Panc1 (cell line): ENCODE measurements at regions not wholly inside any gene's neighbourhood (a gene's known extent, or its start where the extent isn't known, plus 50 kb on each side); places are given as distances from the start of the nearest gene placed in this dataset.

ENCODE experiments used
- ATAC-seq: fragments of 200-7000 bp; cut with Tn5 transposase; 2 replicates; pipeline ENCODE4 v1.9.1; 2020; ENCODE audit warnings: mild to moderate bottlenecking, moderate library complexity
- BruUV-seq: library from RNA; stranded (reverse); fragments of 400-500 nt; replicated peaks from 2 replicates; lab custom pipeline; 2021; lab: Mats Ljungman, UMichigan
- CTCF ChIA-PET: fragments of 300-600 bp; sonication (Branson Sonifier 250); formaldehyde crosslinking; loops from one replicate; lab custom pipeline; 2022; ENCODE audit warnings: antibody characterized with exemption; lab: Charles Lee
- POLR2A ChIA-PET: fragments of 300-600 bp; sonication (Branson Sonifier 250); formaldehyde crosslinking; loops from one replicate; lab custom pipeline; 2022; ENCODE audit warnings: antibody characterized with exemption; lab: Charles Lee
- DNase-seq: peaks from one replicate; pipeline ENCODE4 v3.0.0-alpha.2; 2010; ENCODE audit warnings: low read depth, low spot score
- H3K27ac ChIP-seq: 2 replicates; pipeline ENCODE4 v1.5.1; 2011; ENCODE audit warnings: mild to moderate bottlenecking, low read length, inconsistent platforms
- H3K27me3 ChIP-seq: fragments of 200-500 bp; sonication (Bioruptor generic); 2 replicates; pipeline ENCODE4 v1.6.0; 2014; ENCODE audit warnings: low read length, inconsistent platforms; ENCODE audit not compliant: control insufficient read depth, insufficient read depth
- H3K36me3 ChIP-seq: fragments of 200-500 bp; sonication (Bioruptor generic); 2 replicates; pipeline ENCODE4 v1.5.1; 2014; ENCODE audit warnings: inconsistent platforms, mild to moderate bottlenecking, low read length, moderate library complexity; ENCODE audit not compliant: control insufficient read depth, insufficient read depth
- H3K4me1 ChIP-seq: 2 replicates; pipeline ENCODE4 v1.5.1; 2011; ENCODE audit warnings: inconsistent platforms, mild to moderate bottlenecking, low read length, moderate library complexity; ENCODE audit not compliant: control insufficient read depth, insufficient read depth
- H3K4me3 ChIP-seq, 2 experiments: 2 replicates each; pipeline ENCODE4 v1.5.1; 2011 to 2012; ENCODE audit warnings: low read depth in 2 of 2, low read length in 2 of 2, mild to moderate bottlenecking in 2 of 2, inconsistent platforms in 1 of 2, moderate library complexity in 1 of 2
- H3K9me3 ChIP-seq: fragments of 200-500 bp; sonication (Bioruptor generic); 2 replicates; pipeline ENCODE4 v1.5.1; 2014; ENCODE audit warnings: low read depth, mild to moderate bottlenecking, inconsistent platforms, low read length, moderate library complexity; ENCODE audit not compliant: control insufficient read depth, insufficient read depth
- CTCF ChIP-seq: fragments of 450-650 bp; IDR thresholded peaks from 2 replicates; pipeline ENCODE4 v1.5.1; 2017; ENCODE audit warnings: mild to moderate bottlenecking
- POLR2AphosphoS5 ChIP-seq: IDR thresholded peaks from 2 replicates; pipeline ENCODE4 v1.6.1; 2012; ENCODE audit warnings: mild to moderate bottlenecking, low read depth, low read length, moderate library complexity
- REST ChIP-seq, 2 experiments: IDR thresholded peaks; 2 replicates each; pipeline ENCODE4 v1.6.1; 2011 to 2012; ENCODE audit warnings: low read depth in 2 of 2, control low read depth in 1 of 2, low read length in 1 of 2, mild to moderate bottlenecking in 1 of 2, moderate library complexity in 1 of 2; ENCODE audit not compliant: insufficient read depth in 1 of 2
- SIN3A ChIP-seq: IDR thresholded peaks from 2 replicates; pipeline ENCODE4 v1.6.1; 2012; ENCODE audit warnings: low read depth, mild to moderate bottlenecking, low read length, moderate library complexity, borderline replicate concordance; ENCODE audit not compliant: insufficient read depth
- TCF7L2 ChIP-seq: IDR thresholded peaks from 2 replicates; pipeline ENCODE4 v1.6.1; 2011; ENCODE audit warnings: mild to moderate bottlenecking, low read depth, low read length, inconsistent platforms
- in situ Hi-C: cut with HindIII; loops from 2 replicates; pipeline ENCODE4 v1.10.0; 2016; ENCODE audit warnings: low sequenced_read_pairs, low pct_unique_long_range_greater_than_20kb
- intact Hi-C: fragments of 100-400 bp; cut with micrococcal nuclease; formaldehyde crosslinking; loops from one replicate; pipeline ENCODE4 v1.10.0; 2022; ENCODE audit not compliant: unreplicated experiment

- Histone ChIP-seq H3K4me1 (no peaks in the 10 kb centered on the region), H3K27ac (no peak overlapping the region), H3K27me3 (peaks cover 43% of the 10 kb centered on the region), H3K9me3 (no peaks in the 10 kb centered on the region), H3K4me3 (no peak overlapping the region), H3K36me3 (no peaks in the 10 kb centered on the region)
- POLR2A ChIA-PET, result no interaction called here
- ATAC-seq, result no peak
- intact Hi-C loops, result no loop called here
- BruUV-seq, result no TSS peak
- CTCF ChIA-PET, result no interaction called here
- in situ Hi-C loops, result no loop called here
- TF ChIP-seq CTCF, result no peak
- peak; percentile 88 to 95 for TF ChIP-seq REST (IDR thresholded peaks at IDR 0.05; ENCODE audit: insufficient read depth in 1 of 2, low read depth in 2 of 2, low read length in 1 of 2)
- no peak for DNase-seq
Observed at GRCh38 chr12:111211910-111212757, 156.8 kb downstream of the PHETA1 start.

GRCh38 chr12:111209811-111210210 lies 159.1 kb downstream of the PHETA1 start:
- in situ Hi-C loops (no loop called here), intact Hi-C loops (no loop called here)
- H3K27me3 ChIP-seq, result peaks cover 40% of the 10 kb centered on the region
- no peaks in the 10 kb centered on the region for H3K36me3 ChIP-seq
- DNase-seq, result no peak
- no peak overlapping the region for H3K27ac ChIP-seq
- TF ChIP-seq REST (IDR thresholded peaks at IDR 0.05; ENCODE audit: insufficient read depth in 1 of 2, low read depth in 2 of 2, low read length in 1 of 2) (no peak), SIN3A (no peak), TCF7L2 (no peak), CTCF (no peak), POLR2AphosphoS5 (no peak)
- H3K4me3 ChIP-seq, result no peak overlapping the region
- ATAC-seq, result no peak
- ChIA-PET POLR2A (no interaction called here), CTCF (no interaction called here)
- no peaks in the 10 kb centered on the region for H3K9me3 ChIP-seq
- no peaks in the 10 kb centered on the region for H3K4me1 ChIP-seq
- BruUV-seq, result no TSS peak
